HCT116 (cell line): ENCODE measurements at regions not wholly inside any gene's neighbourhood (a gene's known extent, or its start where the extent isn't known, plus 50 kb on each side); places are given as distances from the start of the nearest gene placed in this dataset.

ENCODE experiments used
- ATAC-seq: fragments of 200-7000 bp; cut with Tn5 transposase; 2 replicates; pipeline ENCODE4 v1.9.1; 2020; ENCODE audit warnings: mild to moderate bottlenecking, moderate library complexity
- BruUV-seq: library from RNA; stranded (reverse); fragments of 400-500 nt; replicated peaks from 2 replicates; lab custom pipeline; 2021; lab: Mats Ljungman, UMichigan
- CTCF ChIA-PET: fragments of 300-600 bp; sonication (Branson Sonifier 250); formaldehyde crosslinking; loops from one replicate; lab custom pipeline; 2021; ENCODE audit warnings: antibody characterized with exemption; lab: Charles Lee
- POLR2A ChIA-PET: fragments of 300-600, 350-600 bp; sonication (Branson Sonifier 250); formaldehyde crosslinking; loops from one replicate; lab custom pipeline; 2021; ENCODE audit warnings: antibody characterized with exemption; lab: Charles Lee
- RAD21 ChIA-PET, 2 experiments: fragments of 300-600 bp; sonication (Branson Sonifier 250); formaldehyde crosslinking; loops; one replicate each; lab custom pipeline; 2023; ENCODE audit warnings: low total read pairs in 2 of 2; ENCODE audit not compliant: uncharacterized antibody in 2 of 2, unreplicated experiment in 2 of 2, low non-redundant PET in 1 of 2; lab: Charles Lee
- DNase-seq: peaks from one replicate; pipeline ENCODE4 v3.0.0-alpha.2; 2010; ENCODE audit warnings: low read depth, low spot score
- H2AFZ ChIP-seq: fragments of 200-600 bp; shearing (Covaris generic), sonication (generic); 2 replicates; pipeline ENCODE4 v1.6.1; 2017; ENCODE audit warnings: low read depth, mixed run types, mixed read lengths, antibody characterized with exemption, low read length; ENCODE audit not compliant: poor library complexity, severe bottlenecking
- H3K27ac ChIP-seq: 2 replicates; pipeline ENCODE4 v1.5.1; 2012; ENCODE audit warnings: low read depth, low read length
- H3K27me3 ChIP-seq: fragments of 200-600 bp; sonication (generic); 2 replicates; pipeline ENCODE4 v1.6.1; 2016; ENCODE audit warnings: mixed run types, low read length, mixed read lengths; ENCODE audit not compliant: insufficient read depth
- H3K36me3 ChIP-seq, 2 experiments: fragments of 200-500 bp in 1 of 2; fragments of 200-600 bp in 1 of 2; sonication (Bioruptor generic) in 1 of 2; sonication (generic) in 1 of 2; 2 replicates each; pipeline versions ENCODE4 v1.5.1 to v1.6.1; 2014 to 2016; ENCODE audit warnings: low read length in 2 of 2, inconsistent platforms in 1 of 2, mixed read lengths in 1 of 2, mixed run types in 1 of 2; ENCODE audit not compliant: insufficient read depth in 2 of 2, control insufficient read depth in 1 of 2
- H3K4me1 ChIP-seq, 2 experiments: fragments of 200-600 bp in 1 of 2; sonication (generic) in 1 of 2; 2 replicates each; pipeline versions ENCODE4 v1.5.1 to v1.6.1; 2012 to 2017; ENCODE audit warnings: low read length in 2 of 2, inconsistent platforms in 1 of 2, mild to moderate bottlenecking in 1 of 2, mixed read lengths in 1 of 2, mixed run types in 1 of 2, moderate library complexity in 1 of 2; ENCODE audit not compliant: insufficient read depth in 2 of 2, control insufficient read depth in 1 of 2
- H3K4me2 ChIP-seq: fragments of 200-600 bp; sonication (generic); 2 replicates; pipeline ENCODE4 v1.6.1; 2017; ENCODE audit warnings: mixed run types, low read length, mixed read lengths
- H3K4me3 ChIP-seq, 2 experiments: fragments of 200-600 bp in 1 of 2; sonication (generic) in 1 of 2; replicated peaks in 1 of 2; 2 replicates each; pipeline ENCODE4 v1.5.1; 2011 to 2016; ENCODE audit warnings: low read length in 2 of 2, control low read depth in 1 of 2, low read depth in 1 of 2, mild to moderate bottlenecking in 1 of 2, mixed read lengths in 1 of 2, mixed run types in 1 of 2
- H3K79me2 ChIP-seq: fragments of 200-600 bp; sonication (generic); 2 replicates; pipeline ENCODE4 v1.6.1; 2017; ENCODE audit warnings: mild to moderate bottlenecking, mixed run types, low read length, moderate library complexity, mixed read lengths; ENCODE audit not compliant: insufficient read depth
- H3K9ac ChIP-seq: fragments of 200-600 bp; sonication (generic); 2 replicates; pipeline ENCODE4 v1.6.1; 2016; ENCODE audit warnings: low read length, mixed read lengths
- H3K9me2 ChIP-seq: fragments of 200-600 bp; sonication (generic), shearing (Covaris generic); 2 replicates; pipeline ENCODE4 v1.6.1; 2017; ENCODE audit warnings: mixed run types, mild to moderate bottlenecking, moderate library complexity; ENCODE audit not compliant: insufficient read depth
- H3K9me3 ChIP-seq, 2 experiments: fragments of 200-500 bp in 1 of 2; fragments of 200-600 bp in 1 of 2; sonication (Bioruptor generic) in 1 of 2; sonication (generic) in 1 of 2; 2 replicates each; pipeline ENCODE4 v1.6.1; 2014 to 2017; ENCODE audit warnings: low read length in 2 of 2, mixed read lengths in 2 of 2, inconsistent platforms in 1 of 2, low read depth in 1 of 2, mild to moderate bottlenecking in 1 of 2, mixed run types in 1 of 2, moderate library complexity in 1 of 2; ENCODE audit not compliant: control insufficient read depth in 1 of 2, insufficient read depth in 1 of 2
- H4K20me1 ChIP-seq: fragments of 200-600 bp; sonication (generic), shearing (Covaris generic); 2 replicates; pipeline ENCODE4 v1.6.1; 2017; ENCODE audit warnings: mixed run types, mild to moderate bottlenecking, moderate library complexity; ENCODE audit not compliant: insufficient read depth
- CBX3 ChIP-seq: IDR thresholded peaks from 2 replicates; pipeline ENCODE4 v1.6.1; 2012; ENCODE audit warnings: low read depth
- EGR1 ChIP-seq: IDR thresholded peaks from 2 replicates; pipeline ENCODE4 v1.6.1; 2012; ENCODE audit warnings: low read depth
- ELF1 ChIP-seq: IDR thresholded peaks from 2 replicates; pipeline ENCODE4 v1.6.1; 2012; ENCODE audit warnings: low read depth, borderline replicate concordance
- EZH2 ChIP-seq: fragments of 200-600 bp; sonication (generic); IDR thresholded peaks from 2 replicates; pipeline ENCODE4 v1.6.1; 2017; ENCODE audit warnings: antibody characterized with exemption, mixed run types
- EZH2phosphoT487 ChIP-seq: fragments of 200-600 bp; IDR thresholded peaks from 2 replicates; pipeline ENCODE4 v1.6.1; 2018; ENCODE audit warnings: antibody characterized with exemption, borderline replicate concordance
- JUND ChIP-seq: IDR thresholded peaks from 2 replicates; pipeline ENCODE4 v1.6.1; 2012
- SIN3A ChIP-seq: IDR thresholded peaks from 2 replicates; pipeline ENCODE4 v1.6.1; 2012; ENCODE audit warnings: low read depth
- SRF ChIP-seq: IDR thresholded peaks from 2 replicates; pipeline ENCODE4 v1.6.1; 2012; ENCODE audit warnings: low read depth
- TCF7L2 ChIP-seq: IDR thresholded peaks from 2 replicates; pipeline ENCODE4 v1.7.0; 2011; ENCODE audit warnings: borderline replicate concordance, inconsistent platforms; ENCODE audit not compliant: insufficient read depth, insufficient read length; ENCODE audit errors: extremely low read depth
- ZFX ChIP-seq: fragments of 450-650 bp; IDR thresholded peaks from 2 replicates; pipeline ENCODE4 v1.6.1; 2017
- ZNF274 ChIP-seq: fragments of 200-500 bp; sonication (Bioruptor generic); IDR thresholded peaks from 2 replicates; pipeline ENCODE4 v1.6.1; 2014; ENCODE audit warnings: mild to moderate bottlenecking, low read depth, low read length, inconsistent platforms
- intact Hi-C: fragments of 100-400 bp; cut with micrococcal nuclease; formaldehyde crosslinking; loops from 2 replicates; pipeline ENCODE4 v1.10.0; 2022
- TF ChIP-seq, protein P1 (sequence below): IDR thresholded peaks from 2 replicates; pipeline ENCODE4 v1.6.1; 2011; ENCODE audit warnings: mild to moderate bottlenecking, low read length, moderate library complexity; ENCODE audit not compliant: insufficient replicate concordance; ENCODE audit errors: extremely low read depth
- TF ChIP-seq, protein P2 (sequence below): IDR thresholded peaks from 2 replicates; pipeline ENCODE4 v1.6.1; 2012
- TF ChIP-seq, protein P3 (sequence below), 3 experiments: fragments of 200-600 bp in 1 of 3; sonication (generic) in 1 of 3; IDR thresholded peaks in 2 of 3; conservative IDR thresholded peaks in 1 of 3; 2 replicates each; pipeline ENCODE4 v1.5.1; 2012 to 2017; ENCODE audit warnings: low read depth in 2 of 3, low read length in 2 of 3, antibody characterized with exemption in 1 of 3, borderline replicate concordance in 1 of 3, control low read depth in 1 of 3, mild to moderate bottlenecking in 1 of 3, mixed read lengths in 1 of 3, mixed run types in 1 of 3, moderate library complexity in 1 of 3; ENCODE audit not compliant: insufficient read depth in 1 of 3
- TF ChIP-seq, protein P4 (sequence below): IDR thresholded peaks from 2 replicates; pipeline ENCODE4 v1.6.1; 2012; ENCODE audit warnings: low read depth
- TF ChIP-seq, protein P5 (sequence below): IDR thresholded peaks from 2 replicates; pipeline ENCODE4 v1.6.1; 2012

DNA sequence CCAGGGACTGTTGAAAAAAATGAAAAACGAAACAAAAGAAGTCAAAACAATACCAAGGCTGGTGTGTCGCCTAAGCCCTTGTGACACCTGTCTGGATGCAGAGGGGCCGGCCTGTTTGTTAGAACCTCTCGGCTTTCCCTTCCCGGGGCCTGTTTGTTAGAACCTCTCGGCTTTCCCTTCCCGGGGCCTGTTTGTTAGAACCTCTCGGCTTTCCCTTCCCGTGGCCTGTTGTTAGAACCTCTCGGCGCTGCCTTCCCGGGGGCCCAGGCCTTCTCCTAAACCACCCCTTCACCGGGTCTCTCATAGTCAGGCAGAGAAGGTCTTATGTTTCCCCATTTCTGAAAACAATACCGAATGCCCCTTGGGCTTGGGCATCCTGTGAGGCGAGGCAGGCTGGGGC is 180.0 kb downstream of the BANP start:
- intact Hi-C loops: no loop called here
- H2AFZ ChIP-seq: no peak overlapping the region
- no peak for DNase-seq
- H3K9me3 ChIP-seq: no peaks in the 10 kb centered on the region
- H3K4me1 ChIP-seq: no peaks in the 10 kb centered on the region
- no peak overlapping the region for H3K27ac ChIP-seq
- H3K79me2 ChIP-seq: no peaks in the 10 kb centered on the region
- TF ChIP-seq, protein P1, sequence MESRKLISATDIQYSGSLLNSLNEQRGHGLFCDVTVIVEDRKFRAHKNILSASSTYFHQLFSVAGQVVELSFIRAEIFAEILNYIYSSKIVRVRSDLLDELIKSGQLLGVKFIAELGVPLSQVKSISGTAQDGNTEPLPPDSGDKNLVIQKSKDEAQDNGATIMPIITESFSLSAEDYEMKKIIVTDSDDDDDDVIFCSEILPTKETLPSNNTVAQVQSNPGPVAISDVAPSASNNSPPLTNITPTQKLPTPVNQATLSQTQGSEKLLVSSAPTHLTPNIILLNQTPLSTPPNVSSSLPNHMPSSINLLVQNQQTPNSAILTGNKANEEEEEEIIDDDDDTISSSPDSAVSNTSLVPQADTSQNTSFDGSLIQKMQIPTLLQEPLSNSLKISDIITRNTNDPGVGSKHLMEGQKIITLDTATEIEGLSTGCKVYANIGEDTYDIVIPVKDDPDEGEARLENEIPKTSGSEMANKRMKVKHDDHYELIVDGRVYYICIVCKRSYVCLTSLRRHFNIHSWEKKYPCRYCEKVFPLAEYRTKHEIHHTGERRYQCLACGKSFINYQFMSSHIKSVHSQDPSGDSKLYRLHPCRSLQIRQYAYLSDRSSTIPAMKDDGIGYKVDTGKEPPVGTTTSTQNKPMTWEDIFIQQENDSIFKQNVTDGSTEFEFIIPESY: no peak
- TF ChIP-seq EZH2phosphoT487: no peak
- TF ChIP-seq, protein P2, sequence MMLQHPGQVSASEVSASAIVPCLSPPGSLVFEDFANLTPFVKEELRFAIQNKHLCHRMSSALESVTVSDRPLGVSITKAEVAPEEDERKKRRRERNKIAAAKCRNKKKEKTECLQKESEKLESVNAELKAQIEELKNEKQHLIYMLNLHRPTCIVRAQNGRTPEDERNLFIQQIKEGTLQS: no peak
- no peak for TF ChIP-seq ELF1
- TF ChIP-seq SRF: no peak
- TF ChIP-seq, protein P3, sequence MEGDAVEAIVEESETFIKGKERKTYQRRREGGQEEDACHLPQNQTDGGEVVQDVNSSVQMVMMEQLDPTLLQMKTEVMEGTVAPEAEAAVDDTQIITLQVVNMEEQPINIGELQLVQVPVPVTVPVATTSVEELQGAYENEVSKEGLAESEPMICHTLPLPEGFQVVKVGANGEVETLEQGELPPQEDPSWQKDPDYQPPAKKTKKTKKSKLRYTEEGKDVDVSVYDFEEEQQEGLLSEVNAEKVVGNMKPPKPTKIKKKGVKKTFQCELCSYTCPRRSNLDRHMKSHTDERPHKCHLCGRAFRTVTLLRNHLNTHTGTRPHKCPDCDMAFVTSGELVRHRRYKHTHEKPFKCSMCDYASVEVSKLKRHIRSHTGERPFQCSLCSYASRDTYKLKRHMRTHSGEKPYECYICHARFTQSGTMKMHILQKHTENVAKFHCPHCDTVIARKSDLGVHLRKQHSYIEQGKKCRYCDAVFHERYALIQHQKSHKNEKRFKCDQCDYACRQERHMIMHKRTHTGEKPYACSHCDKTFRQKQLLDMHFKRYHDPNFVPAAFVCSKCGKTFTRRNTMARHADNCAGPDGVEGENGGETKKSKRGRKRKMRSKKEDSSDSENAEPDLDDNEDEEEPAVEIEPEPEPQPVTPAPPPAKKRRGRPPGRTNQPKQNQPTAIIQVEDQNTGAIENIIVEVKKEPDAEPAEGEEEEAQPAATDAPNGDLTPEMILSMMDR (IDR thresholded peaks at IDR 0.05 in 2 of 3, conservative IDR thresholded peaks at IDR 0.05 in 1 of 3; ENCODE audit: borderline replicate concordance in 1 of 3, insufficient read depth in 1 of 3, low read depth in 2 of 3, low read length in 2 of 3): no peak
- TF ChIP-seq, protein P4, sequence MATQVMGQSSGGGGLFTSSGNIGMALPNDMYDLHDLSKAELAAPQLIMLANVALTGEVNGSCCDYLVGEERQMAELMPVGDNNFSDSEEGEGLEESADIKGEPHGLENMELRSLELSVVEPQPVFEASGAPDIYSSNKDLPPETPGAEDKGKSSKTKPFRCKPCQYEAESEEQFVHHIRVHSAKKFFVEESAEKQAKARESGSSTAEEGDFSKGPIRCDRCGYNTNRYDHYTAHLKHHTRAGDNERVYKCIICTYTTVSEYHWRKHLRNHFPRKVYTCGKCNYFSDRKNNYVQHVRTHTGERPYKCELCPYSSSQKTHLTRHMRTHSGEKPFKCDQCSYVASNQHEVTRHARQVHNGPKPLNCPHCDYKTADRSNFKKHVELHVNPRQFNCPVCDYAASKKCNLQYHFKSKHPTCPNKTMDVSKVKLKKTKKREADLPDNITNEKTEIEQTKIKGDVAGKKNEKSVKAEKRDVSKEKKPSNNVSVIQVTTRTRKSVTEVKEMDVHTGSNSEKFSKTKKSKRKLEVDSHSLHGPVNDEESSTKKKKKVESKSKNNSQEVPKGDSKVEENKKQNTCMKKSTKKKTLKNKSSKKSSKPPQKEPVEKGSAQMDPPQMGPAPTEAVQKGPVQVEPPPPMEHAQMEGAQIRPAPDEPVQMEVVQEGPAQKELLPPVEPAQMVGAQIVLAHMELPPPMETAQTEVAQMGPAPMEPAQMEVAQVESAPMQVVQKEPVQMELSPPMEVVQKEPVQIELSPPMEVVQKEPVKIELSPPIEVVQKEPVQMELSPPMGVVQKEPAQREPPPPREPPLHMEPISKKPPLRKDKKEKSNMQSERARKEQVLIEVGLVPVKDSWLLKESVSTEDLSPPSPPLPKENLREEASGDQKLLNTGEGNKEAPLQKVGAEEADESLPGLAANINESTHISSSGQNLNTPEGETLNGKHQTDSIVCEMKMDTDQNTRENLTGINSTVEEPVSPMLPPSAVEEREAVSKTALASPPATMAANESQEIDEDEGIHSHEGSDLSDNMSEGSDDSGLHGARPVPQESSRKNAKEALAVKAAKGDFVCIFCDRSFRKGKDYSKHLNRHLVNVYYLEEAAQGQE: no peak
- no peak for TF ChIP-seq EGR1
- no peak for TF ChIP-seq TCF7L2
- no peak for TF ChIP-seq ZNF274
- no peak for TF ChIP-seq CBX3
- no peak for TF ChIP-seq EZH2
- TF ChIP-seq, protein P5, sequence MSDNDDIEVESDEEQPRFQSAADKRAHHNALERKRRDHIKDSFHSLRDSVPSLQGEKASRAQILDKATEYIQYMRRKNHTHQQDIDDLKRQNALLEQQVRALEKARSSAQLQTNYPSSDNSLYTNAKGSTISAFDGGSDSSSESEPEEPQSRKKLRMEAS: no peak
- TF ChIP-seq ZFX: no peak
- TF ChIP-seq SIN3A: no peak
- no peak for TF ChIP-seq JUND
- RAD21 ChIA-PET: no interaction called here
- BruUV-seq: no TSS peak
- no peak overlapping the region for H3K9ac ChIP-seq
- CTCF ChIA-PET: no interaction called here
- no peaks in the 10 kb centered on the region for H3K9me2 ChIP-seq
- POLR2A ChIA-PET: no interaction called here
- no peaks in the 10 kb centered on the region for H3K36me3 ChIP-seq
- H3K4me3 ChIP-seq: no peak overlapping the region
- no peak for ATAC-seq
- no peak overlapping the region for H3K4me2 ChIP-seq
- H4K20me1 ChIP-seq: no peaks in the 10 kb centered on the region
- no peaks in the 10 kb centered on the region for H3K27me3 ChIP-seq
